Hematopoietic multipotent progenitor cell treated with erythropoietin and hydrocortisone succinate and interleukin-3 and kit ligand, for 6 days (in vitro differentiated cells): ENCODE measurements at regions not wholly inside any gene's neighbourhood (a gene's known extent, or its start where the extent isn't known, plus 50 kb on each side); places are given as distances from the start of the nearest gene placed in this dataset.
A peak's percentile ranks its signal among the peaks of the same experiment; 100 is the strongest.

Source experiments
- DNase-seq: peaks from one replicate; pipeline ENCODE4 v3.0.0-alpha.2; 2015

DNA sequence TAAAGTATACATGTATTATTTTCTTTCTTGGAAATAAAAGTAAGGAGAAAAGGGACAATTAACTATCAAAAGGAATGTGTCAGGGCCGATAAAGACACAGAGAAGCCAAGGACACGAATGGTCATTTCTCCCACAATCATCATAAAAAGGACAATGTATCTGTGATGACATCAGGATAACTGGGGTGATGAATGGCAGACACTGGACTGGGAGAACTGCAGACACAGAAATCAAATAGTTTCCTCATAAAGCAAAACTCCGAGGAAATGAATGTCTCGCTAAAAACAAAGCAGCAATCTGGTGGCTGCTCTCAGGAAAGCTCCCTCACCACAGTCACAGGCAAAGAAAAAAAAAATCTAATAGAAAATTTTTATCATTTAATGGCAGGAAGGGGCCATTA, 69.3 kb upstream of the NPY start:
- no peak for DNase-seq

DNA sequence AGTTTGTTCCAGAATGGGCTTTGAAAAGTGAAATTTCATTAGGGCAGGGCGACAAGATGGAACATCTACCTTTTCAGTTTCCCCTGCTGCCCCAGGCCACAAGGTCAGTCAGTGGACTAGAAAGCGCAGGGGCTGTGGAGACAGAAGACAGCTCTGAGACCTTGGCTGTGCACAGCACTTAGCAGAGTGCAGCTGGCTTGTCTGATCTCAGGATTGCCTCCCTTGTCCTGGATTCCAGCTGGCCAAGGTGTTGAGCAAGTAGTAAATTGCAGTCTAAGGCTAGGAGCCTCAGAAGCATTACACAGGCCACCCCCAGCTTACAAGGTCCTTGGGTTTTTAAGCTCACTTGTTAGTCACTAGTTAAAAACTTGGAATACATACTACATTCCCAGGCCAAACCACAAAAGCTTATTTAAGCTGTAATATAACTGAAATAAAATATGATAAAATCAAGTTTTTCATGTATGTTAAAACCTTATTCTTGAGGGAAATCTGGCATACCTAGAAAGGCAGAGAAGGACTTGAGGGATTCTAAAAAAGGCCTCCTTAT, 67.3 kb upstream of the NPY start:
- DNase-seq = no peak

DNA sequence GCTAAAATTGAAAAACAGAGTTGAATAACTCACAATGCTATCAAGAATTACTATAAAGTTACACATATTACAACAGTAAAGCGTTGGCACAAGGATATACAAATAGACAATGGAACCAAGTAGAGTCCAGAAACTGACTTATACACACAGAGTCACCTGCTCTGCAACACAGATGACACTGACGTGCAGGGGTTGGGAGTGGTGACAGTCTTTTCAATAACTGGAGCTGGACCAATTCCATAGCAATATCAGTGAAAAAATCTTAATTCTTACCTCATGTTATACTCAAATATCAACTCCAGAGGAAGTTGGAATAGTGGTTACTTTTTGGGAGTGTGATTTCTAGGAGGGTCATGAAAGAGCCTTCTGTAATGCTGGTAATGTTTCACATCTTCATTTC, 62.5 kb upstream of the NPY start:
- DNase-seq = no peak

DNA sequence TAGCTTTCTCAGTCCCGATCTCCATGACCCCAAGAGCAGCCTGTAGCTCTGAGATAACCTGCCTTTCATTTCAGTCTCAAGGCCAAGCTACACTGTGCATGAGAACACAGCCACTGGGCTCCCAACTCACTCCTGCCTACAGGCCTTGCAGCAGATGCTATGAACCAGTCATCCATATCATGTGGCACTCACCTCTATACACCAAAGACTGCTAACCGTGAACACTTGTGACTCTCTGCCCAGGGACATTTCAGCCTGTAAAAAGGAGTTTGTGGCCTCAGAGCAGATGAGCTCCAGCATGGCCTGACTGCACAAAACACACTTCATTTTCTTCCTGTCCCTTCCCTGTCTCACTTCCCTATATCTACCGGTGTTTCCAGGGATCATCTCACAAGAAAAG, 56.9 kb upstream of the NPY start:
- no peak for DNase-seq

DNA sequence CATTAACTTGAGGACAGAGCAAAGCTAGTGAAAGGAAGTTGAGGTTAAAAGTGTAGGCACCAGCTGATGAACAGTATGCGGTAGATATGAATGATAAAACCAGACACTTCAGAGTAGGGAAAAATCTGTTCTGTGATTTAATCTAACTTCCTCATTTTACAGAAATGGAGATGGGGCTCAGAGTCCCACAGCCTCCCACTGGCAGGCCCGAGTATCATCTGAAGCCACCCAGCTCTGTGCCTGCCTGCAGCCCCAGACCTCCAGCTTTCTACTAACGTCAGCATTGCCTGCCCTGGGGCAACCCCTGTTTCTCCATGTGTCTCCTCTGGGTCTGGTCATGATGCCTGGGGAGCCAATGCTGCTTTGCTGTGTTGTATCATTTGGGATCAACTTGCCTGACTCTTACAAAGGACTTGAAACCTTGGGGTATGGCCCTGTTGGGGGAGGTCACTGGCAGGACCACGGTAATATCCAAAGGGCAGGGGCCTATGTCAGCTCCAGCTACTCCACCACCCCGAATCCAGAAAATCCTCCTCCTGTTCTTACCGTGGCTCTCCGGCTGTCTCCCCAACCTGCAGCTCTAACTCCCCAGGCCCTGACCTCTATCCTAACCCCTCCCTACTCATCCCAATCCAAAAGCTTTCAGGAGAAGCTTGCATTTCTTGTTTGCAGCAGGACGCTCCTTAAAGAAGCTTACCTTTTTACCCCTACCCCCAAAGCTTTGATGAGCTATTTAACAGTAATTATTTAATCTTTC, 56.2 kb upstream of the NPY start:
- peak; percentile 58 for DNase-seq

DNA sequence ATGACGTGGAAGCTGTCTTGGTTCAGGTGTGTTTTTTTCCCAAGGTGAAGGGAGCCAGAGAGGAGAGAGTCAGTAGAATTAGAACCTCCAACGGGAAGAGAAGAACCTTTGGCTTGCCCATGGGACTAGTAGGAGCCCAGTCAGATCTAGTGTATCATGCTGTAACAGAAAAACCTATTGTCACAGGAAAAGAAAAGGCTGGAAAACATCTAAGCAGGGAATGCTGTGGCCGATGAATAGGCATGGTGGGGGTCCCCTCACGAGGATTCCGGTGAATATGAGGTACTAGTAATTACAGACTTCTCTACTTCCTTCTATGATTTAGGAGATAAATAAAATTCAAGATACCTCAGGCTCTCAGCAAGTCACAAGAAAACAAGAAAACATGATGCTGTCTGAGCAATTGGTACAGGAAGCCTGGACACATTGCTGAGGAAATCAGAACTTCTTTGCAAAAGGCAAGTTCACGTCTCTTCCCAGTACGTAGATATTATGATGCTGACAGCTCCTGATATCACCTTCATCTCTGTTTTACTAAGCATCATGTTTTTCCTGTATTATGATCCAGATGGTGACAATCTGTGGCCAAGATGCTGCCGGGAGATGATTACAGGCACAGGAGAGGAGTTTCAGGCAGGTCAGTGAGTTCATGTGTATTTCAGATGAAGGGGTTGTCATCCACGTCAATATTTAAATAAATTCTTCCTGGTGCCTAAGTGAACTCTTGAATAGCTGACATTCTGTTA, 54.3 kb upstream of the NPY start:
- no peak for DNase-seq

DNA sequence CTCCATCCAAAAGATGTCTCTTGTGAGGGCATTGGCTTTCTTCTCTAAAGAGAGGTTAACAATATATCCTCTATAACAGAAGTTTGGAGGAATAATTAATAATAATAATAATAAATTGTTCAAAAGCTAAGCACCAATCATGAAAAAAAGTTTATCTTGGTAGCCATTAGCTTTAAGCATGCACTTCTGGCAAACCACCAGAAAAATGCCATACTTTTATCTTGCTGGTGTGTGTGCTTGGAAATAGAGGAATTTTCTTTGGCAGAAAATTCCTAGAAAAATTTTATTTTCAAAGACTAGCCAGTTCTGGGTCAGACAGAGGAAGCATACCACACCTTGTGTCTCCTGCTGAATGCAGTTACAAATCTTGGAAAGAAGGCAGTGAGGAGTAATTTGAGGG, 52.5 kb upstream of the NPY start:
- DNase-seq = no peak

DNA sequence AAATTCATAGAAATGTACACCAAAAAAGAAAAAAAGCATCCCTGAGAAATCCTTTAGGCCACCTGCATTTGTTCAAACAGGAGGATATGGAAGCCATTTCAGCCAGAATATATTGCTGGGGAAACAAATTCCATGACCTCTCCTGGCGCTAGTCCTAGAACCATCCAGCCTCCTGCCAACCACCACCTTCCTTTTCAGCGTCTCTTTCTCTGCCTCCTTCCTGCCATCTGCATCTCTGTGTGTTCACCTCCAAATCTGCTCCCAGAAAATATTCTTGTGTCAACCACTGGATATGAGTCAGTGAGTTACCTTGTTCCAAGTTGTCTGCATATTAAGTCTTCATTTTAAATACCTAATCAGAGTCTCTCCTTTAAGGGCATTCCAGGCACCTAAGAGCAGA, 50.6 kb upstream of the NPY start:
- DNase-seq = no peak
